LNCAP (cell line): ENCODE measurements at regions not wholly inside any gene's neighbourhood (a gene's known extent, or its start where the extent isn't known, plus 50 kb on each side); places are given as distances from the start of the nearest gene placed in this dataset.

Experiments
- CTCF ChIP-seq: fragments of 450-650 bp; IDR thresholded peaks from 2 replicates; pipeline ENCODE4 v1.5.1; 2017; ENCODE audit warnings: mild to moderate bottlenecking

GRCh38 chr2:137802038-137802437, 162.2 kb upstream of the HNMT start:
- no peak for TF ChIP-seq CTCF

- TF ChIP-seq CTCF: no peak
Observed at GRCh38 chr2:137806068-137806805, 158.0 kb upstream of the HNMT start.

GRCh38 chr2:137809252-137809651, 155.0 kb upstream of the HNMT start:
- TF ChIP-seq CTCF: no peak

GRCh38 chr2:137809837-137810236, 154.4 kb upstream of the HNMT start:
- no peak for TF ChIP-seq CTCF

- no peak for TF ChIP-seq CTCF
Observed at GRCh38 chr2:137812517-137812916, 151.8 kb upstream of the HNMT start.

GRCh38 chr2:137813176-137813575, 151.1 kb upstream of the HNMT start:
- TF ChIP-seq CTCF: no peak

- TF ChIP-seq CTCF: no peak
Observed at GRCh38 chr2:137817058-137817457, 147.2 kb upstream of the HNMT start.

GRCh38 chr2:137823196-137823595, 141.1 kb upstream of the HNMT start:
- TF ChIP-seq CTCF: no peak
